ENCODE measurements at regions not wholly inside any gene's neighbourhood (a gene's known extent, or its start where the extent isn't known, plus 50 kb on each side); places are given as distances from the start of the nearest gene placed in this dataset.

DNA sequence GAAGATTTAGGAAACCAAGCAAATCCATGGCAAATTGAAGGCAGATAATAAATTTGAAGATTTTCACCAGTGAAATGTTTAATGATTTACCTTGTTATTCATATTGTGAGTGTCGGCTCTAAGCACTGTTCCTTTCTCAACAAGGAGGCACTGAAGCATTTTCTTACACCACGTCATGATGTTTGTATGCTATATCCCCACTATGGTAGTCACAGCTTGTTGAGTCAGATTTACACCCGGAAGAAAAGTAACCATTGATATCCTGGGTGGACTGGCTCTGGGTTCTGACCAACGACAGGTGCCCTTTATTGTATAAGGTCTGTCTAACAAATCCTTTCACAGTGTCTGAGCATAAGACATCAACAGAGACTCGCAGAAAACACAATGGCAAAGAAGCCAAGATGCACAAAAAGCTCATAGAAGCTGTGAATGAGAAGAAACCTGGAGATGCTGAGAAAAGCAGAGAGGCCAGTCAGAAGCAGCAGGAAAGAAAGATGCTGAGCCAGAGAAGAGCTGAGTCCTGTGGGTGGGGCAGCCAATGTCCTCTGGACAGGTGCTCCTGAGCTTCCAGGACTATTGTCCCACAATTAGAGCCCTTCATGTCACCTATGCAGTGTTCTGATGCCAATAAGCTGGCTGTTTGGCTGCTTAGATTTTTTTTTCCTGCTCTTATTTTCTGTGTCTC is 49.7 kb upstream of the ARHGAP5 start:
- no peak for DNase-seq

Measured in islet precursor cell (in vitro differentiated cells).